ENCODE measurements at regions not wholly inside any gene's neighbourhood (a gene's known extent, or its start where the extent isn't known, plus 50 kb on each side); places are given as distances from the start of the nearest gene placed in this dataset.

DNA sequence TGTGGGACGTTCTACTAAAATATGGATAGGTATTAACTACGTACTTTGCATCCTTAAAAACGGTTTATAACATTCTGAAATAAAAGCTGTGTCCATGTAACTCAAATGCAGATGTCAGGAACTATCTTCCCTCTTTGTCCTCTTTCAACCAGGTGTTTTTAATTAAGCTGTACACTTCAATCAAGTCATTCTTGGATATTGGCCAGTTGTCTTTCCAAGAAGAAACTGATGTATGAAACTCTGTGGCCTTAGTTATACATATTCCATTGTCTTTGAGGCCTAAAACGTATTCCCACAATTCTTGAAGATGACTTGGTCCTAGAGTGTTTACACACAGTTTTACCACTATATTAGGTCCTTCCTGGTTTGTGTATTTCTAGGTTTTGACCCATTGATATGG, 249.0 kb upstream of the CNTN5 start:
- TF ChIP-seq, protein P1, sequence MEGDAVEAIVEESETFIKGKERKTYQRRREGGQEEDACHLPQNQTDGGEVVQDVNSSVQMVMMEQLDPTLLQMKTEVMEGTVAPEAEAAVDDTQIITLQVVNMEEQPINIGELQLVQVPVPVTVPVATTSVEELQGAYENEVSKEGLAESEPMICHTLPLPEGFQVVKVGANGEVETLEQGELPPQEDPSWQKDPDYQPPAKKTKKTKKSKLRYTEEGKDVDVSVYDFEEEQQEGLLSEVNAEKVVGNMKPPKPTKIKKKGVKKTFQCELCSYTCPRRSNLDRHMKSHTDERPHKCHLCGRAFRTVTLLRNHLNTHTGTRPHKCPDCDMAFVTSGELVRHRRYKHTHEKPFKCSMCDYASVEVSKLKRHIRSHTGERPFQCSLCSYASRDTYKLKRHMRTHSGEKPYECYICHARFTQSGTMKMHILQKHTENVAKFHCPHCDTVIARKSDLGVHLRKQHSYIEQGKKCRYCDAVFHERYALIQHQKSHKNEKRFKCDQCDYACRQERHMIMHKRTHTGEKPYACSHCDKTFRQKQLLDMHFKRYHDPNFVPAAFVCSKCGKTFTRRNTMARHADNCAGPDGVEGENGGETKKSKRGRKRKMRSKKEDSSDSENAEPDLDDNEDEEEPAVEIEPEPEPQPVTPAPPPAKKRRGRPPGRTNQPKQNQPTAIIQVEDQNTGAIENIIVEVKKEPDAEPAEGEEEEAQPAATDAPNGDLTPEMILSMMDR (IDR thresholded peaks at IDR 0.05): no peak
- Mint-ChIP-seq H3K27ac (no peak overlapping the region), H3K4me1 (no peaks in the 10 kb centered on the region), H3K27me3 (ENCODE audit: low read depth in 3 of 3) (no peaks in the 10 kb centered on the region), H3K36me3 (no peaks in the 10 kb centered on the region), H3K9me3 (peaks cover 0 to 10% (median 6%) of the 10 kb centered on the region in 7 donors), H3K4me3 (no peak overlapping the region)
- Histone ChIP-seq H3K27ac (ENCODE audit: low read depth in 1 of 2, low read length in 2 of 2) (no peak overlapping the region), H3K4me1 (ENCODE audit: control insufficient read depth in 1 of 2, insufficient read depth in 2 of 2, low read length in 2 of 2) (no peaks in the 10 kb centered on the region), H3K9ac (ENCODE audit: insufficient read depth, low read length, poor library complexity, severe bottlenecking) (no peak overlapping the region), H3K79me2 (ENCODE audit: insufficient read depth, low read length) (no peaks in the 10 kb centered on the region), H3K9me3 (replicated peaks in 1 of 2; ENCODE audit: control insufficient read depth in 1 of 2, insufficient read depth in 1 of 2, low read length in 2 of 2) (peaks cover 3 to 12% of the 10 kb centered on the region in 2 donors), H2AFZ (ENCODE audit: insufficient read depth, low read depth, low read length, poor library complexity, severe bottlenecking) (no peak overlapping the region), H3K36me3 (replicated peaks in 1 of 2; ENCODE audit: control insufficient read depth in 1 of 2, insufficient read depth in 2 of 2, low read length in 2 of 2) (no peaks in the 10 kb centered on the region), H4K20me1 (ENCODE audit: insufficient read depth, low read length) (no peaks in the 10 kb centered on the region), H3K4me2 (replicated peaks; ENCODE audit: extremely low read depth, low read length, poor library complexity, severe bottlenecking) (no peak overlapping the region), H3K4me3 (replicated peaks in 1 of 3; ENCODE audit: low read depth in 2 of 3, low read length in 3 of 3) (no peak overlapping the region), H3K27me3 (ENCODE audit: control insufficient read depth in 2 of 2, insufficient read depth in 2 of 2, low read length in 2 of 2) (no peaks in the 10 kb centered on the region)
- WGBS (ENCODE audit: insufficient coverage): 80% methylated on average over 1 of the region's 4 CpGs
- no peak for DNase-seq
- intact Hi-C loops (cut with micrococcal nuclease): no loop called here

DNA sequence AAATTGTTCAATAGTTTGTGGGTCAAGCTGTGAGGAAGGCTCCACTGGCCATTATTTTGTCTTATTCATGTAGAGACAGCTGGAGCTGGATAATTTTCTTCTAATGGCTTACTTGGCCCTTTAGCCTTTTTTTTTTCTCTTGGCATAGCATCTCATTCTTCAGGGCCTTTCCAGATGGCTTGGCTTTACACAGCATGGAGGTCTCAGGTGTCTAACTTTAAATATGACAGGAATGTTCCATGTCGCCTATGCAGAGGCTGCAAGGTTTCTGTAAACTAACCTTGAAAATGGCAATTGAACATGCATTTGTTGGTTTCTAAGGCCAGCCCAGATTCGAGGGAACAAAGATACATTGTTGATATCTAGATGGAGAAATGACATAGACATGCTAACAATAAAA, 247.9 kb upstream of the CNTN5 start:
- Mint-ChIP-seq H3K27ac (no peak overlapping the region), H3K9me3 (peaks cover 0 to 10% (median 6%) of the 10 kb centered on the region in 7 donors), H3K4me3 (no peak overlapping the region), H3K27me3 (ENCODE audit: low read depth in 3 of 3) (no peaks in the 10 kb centered on the region), H3K36me3 (no peaks in the 10 kb centered on the region), H3K4me1 (no peaks in the 10 kb centered on the region)
- no peak overlapping the region for H3K4me2 ChIP-seq (replicated peaks; ENCODE audit: extremely low read depth, low read length, poor library complexity, severe bottlenecking)
- H2AFZ ChIP-seq (ENCODE audit: insufficient read depth, low read depth, low read length, poor library complexity, severe bottlenecking): no peak overlapping the region
- no peak overlapping the region for H3K4me3 ChIP-seq (replicated peaks in 1 of 3; ENCODE audit: low read depth in 2 of 3, low read length in 3 of 3)
- WGBS (ENCODE audit: insufficient coverage): 88% methylated on average over 1 of the region's 2 CpGs
- no peak overlapping the region for H3K9ac ChIP-seq (ENCODE audit: insufficient read depth, low read length, poor library complexity, severe bottlenecking)
- no peaks in the 10 kb centered on the region for H3K4me1 ChIP-seq (ENCODE audit: control insufficient read depth in 1 of 2, insufficient read depth in 2 of 2, low read length in 2 of 2)
- H3K36me3 ChIP-seq (replicated peaks in 1 of 2; ENCODE audit: control insufficient read depth in 1 of 2, insufficient read depth in 2 of 2, low read length in 2 of 2): no peaks in the 10 kb centered on the region
- no peaks in the 10 kb centered on the region for H3K27me3 ChIP-seq (ENCODE audit: control insufficient read depth in 2 of 2, insufficient read depth in 2 of 2, low read length in 2 of 2)
- no peak overlapping the region for H3K27ac ChIP-seq (ENCODE audit: low read depth in 1 of 2, low read length in 2 of 2)
- H3K9me3 ChIP-seq (replicated peaks in 1 of 2; ENCODE audit: control insufficient read depth in 1 of 2, insufficient read depth in 1 of 2, low read length in 2 of 2): peaks cover 3 to 12% of the 10 kb centered on the region in 2 donors
- TF ChIP-seq, protein P1 (IDR thresholded peaks at IDR 0.05): no peak
- DNase-seq: no peak
- H4K20me1 ChIP-seq (ENCODE audit: insufficient read depth, low read length): no peaks in the 10 kb centered on the region
- intact Hi-C loops (cut with micrococcal nuclease): no loop called here
- no peaks in the 10 kb centered on the region for H3K79me2 ChIP-seq (ENCODE audit: insufficient read depth, low read length)

Measured in CD14-positive monocyte (primary cell).